ENCODE measurements at regions not wholly inside any gene's neighbourhood (a gene's known extent, or its start where the extent isn't known, plus 50 kb on each side); places are given as distances from the start of the nearest gene placed in this dataset.
"Not testable (repeated sequence)": the region's sequence is repeated elsewhere in the genome, so short reads cannot be mapped to it uniquely, and the experiment has no call there.

DNA sequence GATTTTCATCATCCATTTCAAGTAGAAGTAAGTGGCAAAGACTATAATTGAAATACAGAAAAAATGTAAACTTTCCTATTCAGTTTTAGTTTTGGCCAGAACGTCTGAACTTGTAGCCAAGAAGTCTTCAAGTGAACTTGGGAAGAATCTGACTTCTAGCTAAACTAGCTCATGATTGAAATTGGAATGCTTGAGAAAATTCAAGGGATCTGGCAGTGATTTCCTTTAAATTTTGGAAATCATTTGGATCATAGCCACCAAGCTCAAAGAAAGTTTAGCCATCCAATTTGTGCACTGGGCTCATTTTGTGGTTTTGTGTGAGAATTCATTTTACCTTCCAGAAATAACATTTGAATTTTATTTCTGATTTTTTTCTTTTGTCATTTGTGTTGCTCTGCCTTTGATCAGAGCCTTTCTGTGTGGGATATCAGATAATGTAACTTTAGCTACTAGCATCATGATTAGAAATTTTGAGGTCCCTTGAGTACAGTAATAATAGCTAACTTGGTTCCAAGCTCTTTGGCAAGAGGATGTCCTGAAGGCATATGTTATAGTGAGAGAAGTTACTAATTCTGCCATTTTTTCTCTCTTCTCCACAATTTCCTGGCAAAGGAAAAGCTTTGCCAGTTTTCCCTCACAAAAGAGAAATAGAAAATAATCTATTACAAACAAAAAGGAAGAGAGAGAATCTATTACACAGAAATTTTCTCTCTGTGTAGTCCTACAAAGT is 2123.7 kb upstream of the RAG2 start:
- no peak for DNase-seq (ENCODE audit: low spot score)

DNA sequence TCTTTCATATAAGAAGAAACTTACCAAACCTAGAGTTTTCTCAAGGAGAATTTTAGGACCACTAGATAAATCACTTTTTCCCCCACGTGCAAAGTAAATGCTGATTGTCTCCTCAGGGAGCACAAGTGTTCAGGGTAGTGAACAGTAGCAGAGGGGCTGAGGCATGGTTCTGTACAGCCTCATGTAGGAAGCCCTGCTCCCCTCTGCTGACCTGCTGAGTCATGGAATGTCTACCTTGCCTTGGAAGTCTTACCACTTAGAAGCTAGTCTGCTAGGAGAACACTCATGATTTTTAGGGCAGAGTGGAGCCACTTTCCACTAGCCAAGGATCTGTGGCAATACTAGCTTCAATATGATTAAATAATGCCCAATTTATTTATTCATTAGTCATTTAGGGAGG is 2120.6 kb upstream of the RAG2 start:
- DNase-seq (ENCODE audit: low spot score) = no peak

DNA sequence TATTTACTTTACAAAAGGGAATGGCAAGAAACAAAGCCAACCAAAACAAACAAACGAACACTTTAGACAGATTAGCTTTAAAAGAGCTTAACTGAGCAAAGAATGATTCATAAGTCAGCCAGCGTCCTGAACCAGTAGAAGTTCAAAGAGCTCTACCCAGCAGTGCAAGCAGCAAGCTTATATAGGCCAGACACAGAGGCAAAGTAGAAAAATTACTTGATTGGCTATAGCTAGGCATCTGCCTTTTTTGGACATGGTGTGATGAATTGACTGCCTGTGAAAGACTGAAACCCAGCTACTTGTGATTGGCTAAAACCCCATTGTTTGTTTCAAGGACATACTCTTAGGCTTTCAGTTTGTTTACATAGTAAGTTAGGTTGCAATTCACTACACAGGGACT is 2120.0 kb upstream of the RAG2 start:
- no peak for DNase-seq (ENCODE audit: low spot score)

DNA sequence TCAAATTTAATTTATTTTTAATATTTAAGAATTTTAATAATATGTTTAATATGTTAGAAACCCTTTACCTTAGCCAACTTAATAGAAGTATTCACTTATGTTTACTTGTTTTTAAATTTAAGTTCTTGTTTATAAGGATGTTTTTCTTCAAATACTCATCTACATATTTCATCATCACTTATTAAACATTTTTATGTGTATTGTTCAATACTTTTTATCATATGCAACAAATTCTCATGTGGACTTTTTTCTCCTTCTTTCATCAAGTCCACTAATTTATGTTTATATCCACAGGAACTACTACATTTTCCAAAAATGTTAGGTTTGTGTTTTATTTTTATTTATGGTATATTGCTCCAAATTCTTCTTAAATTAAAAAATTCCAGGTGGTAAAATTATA is 2113.1 kb upstream of the RAG2 start:
- no peak for DNase-seq (ENCODE audit: low spot score)

DNA sequence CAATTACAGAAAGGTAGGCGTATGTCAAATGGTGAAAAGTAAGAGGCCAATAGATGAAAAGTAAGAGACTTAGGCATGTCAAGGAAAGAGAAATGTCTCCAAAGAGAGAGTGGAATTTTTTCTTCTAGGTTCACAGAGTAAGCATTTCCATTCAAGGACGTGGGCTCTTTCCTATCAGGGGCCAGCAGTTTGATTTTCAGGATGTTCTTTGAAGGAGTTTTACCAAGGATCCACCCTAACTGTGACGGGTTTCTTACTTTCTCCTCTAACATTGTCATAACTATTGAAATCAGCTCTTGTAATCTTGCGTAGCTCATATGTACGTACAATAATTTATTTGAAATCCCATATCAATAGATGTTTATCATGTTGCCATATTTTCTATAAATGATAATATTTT is 2112.2 kb upstream of the RAG2 start:
- no peak for DNase-seq (ENCODE audit: low spot score)

DNA sequence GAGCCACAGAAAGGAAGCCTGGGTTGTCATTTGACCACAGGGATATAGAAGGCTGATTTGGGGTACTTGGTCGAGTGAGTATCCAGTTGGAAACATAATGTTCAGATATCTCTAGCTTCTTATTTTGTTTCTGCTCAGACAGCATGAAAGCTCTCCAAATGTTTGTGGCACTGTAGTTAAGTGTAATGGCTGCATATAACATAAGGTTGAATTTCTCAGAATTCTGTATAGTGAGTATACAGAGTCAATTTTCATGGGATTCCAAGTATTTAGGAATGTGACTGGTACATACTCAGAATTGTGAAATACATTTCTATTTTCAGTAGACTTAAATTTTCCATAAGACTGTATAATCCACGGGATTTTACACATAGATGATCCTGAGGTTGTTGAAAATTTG is 2102.1 kb upstream of the RAG2 start:
- DNase-seq (ENCODE audit: low spot score) = no peak

DNA sequence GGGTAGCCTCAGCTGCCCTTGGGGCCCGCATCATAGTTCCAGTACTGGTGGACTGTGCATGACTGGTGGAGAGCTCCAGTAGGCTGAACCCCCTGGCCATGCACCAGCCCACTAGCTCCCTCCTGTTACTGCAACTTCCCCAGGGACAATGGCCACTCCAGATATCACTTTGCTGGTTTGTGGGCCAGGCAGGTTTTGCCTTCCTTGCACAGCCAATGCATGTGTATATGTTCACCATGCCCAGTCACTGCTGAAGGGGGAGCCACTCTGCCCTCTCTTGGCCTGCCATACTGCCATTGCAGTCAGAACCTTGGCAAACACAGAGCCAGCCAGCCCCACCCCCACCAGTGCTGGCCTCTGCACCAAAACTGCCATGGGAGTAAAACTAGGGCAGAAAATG is 2095.3 kb upstream of the RAG2 start:
- no peak for DNase-seq (ENCODE audit: low spot score)

DNA sequence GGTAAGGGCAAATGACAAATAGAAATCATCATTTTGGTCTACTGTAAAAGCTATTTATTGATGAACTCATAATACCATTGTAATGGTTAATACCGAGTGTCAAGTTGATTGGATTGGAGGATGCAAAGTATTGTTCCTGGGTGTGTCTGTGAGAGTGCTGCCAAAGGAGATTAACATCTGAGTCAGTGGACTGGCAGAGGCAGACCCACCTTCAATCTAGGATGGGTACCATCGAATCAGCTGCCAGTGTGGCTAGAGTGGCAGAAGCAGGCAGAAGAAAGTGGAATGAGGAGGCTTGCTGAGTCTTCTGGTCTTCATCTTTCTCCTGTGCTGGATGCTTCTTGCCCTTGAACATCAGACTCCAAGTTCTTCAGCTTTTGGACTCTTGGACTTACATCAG is 2092.2 kb upstream of the RAG2 start:
- not testable (repeated sequence) for DNase-seq (ENCODE audit: low spot score)

DNA sequence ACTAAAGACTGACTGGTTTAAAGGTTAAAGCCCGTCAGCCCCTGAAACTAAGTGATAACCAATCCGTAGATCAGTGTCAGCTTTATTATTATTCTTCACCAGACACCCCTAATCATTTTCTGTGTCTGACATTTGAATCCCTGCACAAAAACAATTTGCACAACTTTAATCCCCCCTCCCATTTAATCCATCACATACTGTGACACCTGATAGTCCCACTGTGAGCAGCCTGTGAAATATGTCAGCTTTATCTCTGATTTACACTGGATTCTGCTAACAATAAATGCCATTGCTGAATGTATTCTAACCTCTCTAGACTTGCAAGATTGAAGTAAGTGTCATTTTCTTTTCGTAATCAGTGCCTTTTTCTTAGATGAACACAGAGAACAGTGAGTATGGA is 2089.0 kb upstream of the RAG2 start:
- no peak for DNase-seq (ENCODE audit: low spot score)

DNA sequence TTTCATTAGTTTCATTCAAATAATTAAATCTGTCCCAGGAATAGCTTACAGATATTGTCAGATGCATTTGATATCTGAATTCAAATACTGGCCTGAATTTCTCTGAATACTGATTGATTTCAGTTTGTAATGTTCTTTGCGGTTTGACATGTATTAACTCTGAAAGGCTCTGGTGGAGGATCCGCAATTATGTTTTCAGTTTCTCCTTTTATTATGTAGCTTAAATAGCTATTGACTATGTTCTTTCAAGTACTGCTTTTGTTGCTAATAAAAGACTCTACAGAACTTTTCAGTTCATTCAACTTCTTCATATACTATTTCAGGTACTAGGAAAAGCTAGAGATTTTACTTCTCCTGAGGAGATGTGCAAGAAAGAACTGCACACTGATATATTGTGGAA is 2085.4 kb upstream of the RAG2 start:
- no peak for DNase-seq (ENCODE audit: low spot score)

DNA sequence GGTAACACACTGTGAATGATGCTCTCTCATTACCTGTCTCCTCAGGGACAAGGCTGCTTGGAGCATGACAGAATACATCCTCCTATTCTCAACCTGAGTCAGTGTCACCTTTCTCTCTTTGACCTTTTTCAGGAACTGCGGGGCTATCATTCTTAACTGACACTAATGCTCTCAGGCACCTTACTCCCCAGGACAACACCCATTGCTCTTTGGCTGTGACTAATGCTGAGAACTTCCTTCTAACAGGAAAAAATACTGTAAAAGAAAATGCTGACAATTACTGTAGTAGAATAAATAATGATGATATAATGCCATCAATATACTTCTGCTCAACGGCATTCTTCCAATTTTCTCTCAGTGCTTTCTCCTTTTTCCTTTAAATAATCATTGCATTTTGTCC is 2082.7 kb upstream of the RAG2 start:
- no peak for DNase-seq (ENCODE audit: low spot score)

DNA sequence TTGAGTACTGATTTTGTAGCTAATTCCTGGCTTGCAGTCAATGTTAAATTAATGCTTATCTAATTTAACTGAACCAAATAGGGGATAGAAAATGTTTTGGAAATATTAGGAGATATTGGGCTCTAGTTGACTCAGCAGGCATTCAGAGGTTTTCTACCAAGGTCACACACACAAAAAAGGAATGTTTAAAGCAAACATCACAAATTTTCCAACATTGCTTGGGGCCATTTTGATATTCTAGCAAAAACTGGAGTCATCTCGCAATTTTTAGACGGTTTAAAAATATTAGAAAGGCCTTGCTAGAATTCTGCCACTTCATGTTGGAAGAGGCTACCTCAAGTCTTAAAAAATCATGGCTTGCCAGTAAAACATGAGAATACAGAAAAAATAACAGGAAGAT is 2082.1 kb upstream of the RAG2 start:
- no peak for DNase-seq (ENCODE audit: low spot score)

DNA sequence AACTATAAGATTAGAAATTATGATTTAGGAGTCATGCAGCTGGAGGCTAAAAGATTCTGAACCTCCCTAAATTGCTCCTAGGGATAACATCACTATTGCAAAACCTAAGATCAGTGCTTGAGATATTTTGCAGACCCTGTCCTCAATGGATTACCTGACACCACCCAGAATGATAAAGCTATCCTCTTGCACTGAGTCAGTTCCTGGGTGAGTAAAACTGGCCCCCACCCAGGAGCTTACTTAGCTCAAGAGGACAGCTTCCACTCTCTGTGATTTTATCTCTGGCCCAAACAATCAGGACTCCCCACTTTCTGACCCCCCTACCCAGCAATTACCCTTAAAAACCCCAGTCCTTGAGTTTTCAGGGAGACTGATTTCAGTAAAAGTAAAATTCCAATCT is 2074.4 kb upstream of the RAG2 start:
- DNase-seq (ENCODE audit: low spot score) = no peak

DNA sequence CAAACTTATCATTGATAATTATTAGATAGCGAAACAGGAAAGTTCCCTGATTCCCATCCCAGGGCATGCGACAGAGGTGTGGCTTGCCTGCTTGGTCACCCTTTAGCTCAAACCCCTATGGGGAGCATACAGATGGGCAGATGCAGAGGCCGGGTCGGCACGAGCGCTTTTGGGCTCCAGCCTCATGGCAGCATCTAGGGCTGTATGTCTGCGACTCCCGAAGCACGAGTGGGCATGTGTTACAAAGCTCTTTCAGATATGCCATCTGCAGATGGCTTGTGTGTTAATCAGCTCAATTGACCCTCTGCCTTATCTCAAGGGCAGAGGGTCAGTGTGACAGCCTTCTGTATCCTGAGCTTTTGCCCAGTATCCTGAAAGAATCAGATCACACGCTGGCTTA is 2069.3 kb upstream of the RAG2 start:
- no peak for DNase-seq (ENCODE audit: low spot score)

DNA sequence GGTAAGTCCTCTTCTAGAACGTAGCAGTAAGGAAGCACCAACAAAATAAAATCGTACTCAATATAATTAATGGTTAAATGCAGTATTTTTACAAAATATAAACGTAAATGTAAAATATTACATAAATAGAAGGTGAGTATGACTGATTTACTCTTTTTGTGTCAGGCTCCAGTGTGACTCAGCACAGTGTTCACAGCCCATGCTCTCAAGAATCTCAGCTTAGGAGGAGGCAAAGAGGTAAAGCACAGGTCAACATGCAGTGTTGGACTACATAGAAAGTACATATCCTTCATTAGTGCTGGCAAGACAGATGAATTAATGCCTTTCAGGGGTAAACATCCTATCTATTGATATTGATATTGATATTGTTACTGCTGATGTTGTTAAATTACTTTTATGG is 2050.6 kb upstream of the RAG2 start:
- no peak for DNase-seq (ENCODE audit: low spot score)

DNA sequence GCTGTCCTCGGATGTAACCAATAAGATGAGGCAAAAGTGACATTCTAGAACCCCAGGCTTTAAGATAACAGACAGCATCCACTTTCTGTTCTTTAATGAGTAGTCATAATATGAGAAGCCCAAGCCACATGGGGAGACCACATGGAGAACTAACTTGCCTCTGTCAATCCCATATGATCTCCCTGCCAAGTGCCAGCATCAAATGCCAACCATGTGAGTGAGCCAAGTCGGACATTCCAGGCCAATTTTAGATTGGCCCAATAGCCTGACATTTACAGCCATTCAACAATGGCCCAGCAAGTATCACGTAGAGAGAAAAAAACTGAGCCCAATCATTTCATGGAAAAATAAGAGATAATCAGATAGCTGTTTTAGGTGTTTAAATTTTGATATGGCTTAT is 2048.3 kb upstream of the RAG2 start:
- DNase-seq (ENCODE audit: low spot score) = no peak

DNA sequence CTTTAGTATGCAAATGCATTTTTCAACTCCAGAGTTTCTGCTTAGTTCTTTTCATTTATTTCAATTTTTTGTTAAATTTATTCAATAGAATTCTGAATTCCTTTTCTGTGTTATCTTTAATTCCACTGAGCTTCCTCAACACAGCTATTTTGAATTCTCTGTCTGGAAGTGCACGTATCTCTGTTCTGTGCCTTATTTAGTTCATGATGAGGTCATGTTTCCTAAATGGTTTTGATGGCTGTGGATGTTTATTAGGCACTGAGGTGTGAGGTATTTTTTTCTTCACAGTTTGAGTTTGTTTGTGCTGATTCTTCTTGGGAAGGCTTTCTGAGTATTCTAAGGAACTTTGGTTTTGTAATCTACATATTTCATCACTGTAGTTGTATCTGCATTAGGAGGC is 2042.8 kb upstream of the RAG2 start:
- DNase-seq (ENCODE audit: low spot score) = no peak

DNA sequence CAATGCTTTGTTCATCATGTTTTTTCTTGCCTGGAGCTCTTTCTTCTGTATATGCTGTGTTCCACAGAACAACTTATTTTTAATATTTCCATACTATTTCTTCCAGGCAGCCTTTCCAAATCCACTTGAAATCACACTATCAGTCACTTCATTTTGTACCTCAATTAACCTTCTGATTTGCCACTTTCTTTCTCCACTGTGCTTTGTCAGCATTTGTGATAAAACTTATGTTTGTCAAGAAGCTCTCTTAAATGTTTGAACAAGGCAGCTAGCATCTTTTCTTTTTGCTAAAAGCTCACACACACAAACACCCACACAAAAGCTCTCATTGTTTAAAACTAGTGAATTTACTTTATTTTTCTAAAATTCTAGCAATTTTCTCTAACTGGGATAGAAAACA is 2014.7 kb upstream of the RAG2 start:
- DNase-seq (ENCODE audit: low spot score) = no peak

DNA sequence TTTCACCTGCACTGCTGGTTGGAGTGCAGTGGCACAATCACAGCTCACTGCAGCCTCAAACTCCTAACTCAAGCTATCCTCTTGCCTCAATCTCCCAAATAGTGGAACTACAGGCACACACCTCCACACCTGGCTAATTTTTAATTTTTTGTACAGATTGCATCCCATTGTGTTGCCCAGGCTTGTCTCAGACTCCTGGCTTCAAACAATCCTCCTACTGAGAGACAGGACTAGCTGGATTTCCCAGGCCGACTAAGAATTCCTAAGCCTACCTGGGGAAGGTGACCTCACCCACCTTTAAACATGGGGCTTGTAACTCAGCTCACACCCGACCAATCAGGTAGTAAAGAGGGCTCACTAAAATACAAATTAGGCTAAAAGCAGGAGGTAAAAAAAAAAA is 2003.3 kb upstream of the RAG2 start:
- DNase-seq (ENCODE audit: low spot score) = not testable (repeated sequence)

DNA sequence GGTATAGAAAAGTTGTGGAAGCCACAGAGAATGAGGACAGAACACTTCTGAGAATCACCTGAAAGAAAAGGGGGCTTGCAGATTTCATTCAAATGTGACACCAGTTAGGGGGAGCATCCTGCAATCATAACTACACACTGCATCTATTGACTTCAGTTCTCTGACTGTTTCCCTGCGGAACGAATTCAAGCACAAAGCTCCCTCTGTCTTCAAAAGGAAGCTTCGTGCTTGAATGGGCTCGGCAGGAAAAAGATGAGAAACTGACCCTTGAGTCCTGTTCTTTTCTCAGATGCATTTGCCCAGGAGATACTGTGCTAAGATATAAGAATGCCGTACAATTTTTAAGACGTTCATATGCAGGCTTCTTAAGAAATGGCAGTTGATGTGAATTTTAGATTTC is 2000.4 kb upstream of the RAG2 start:
- no peak for DNase-seq (ENCODE audit: low spot score)

DNA sequence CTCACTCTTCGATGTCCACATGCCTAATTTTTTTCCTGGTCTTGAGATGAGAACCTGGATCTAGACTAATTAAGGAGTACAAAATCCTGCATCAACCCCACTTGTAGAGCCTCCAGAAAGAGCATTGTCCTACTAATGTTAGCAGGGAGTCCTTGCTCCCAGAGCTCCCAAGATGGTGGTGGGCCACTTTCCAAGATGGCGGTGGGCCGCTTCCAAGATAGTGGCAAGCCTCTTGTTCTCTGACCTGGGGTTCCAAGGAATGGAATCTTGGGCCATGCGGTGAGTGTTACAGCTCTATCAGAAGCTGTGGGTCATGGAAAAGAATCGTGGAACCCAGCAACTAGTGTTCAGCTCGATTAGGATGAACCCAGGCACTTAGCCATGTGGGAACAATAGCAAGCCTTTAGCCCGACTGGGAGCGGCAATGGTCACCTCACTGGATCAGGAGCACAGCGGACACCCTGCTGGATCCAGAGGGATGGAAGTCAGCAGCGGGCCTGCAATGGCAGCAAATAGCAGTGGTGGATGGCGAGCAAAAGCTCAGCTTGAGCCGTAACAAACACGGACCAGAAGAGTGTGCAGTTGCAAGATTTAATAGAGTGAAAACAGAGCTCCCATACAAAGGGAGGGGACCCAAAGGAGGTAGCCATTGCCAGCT is 1997.5 kb upstream of the RAG2 start:
- not testable (repeated sequence) for DNase-seq (ENCODE audit: low spot score)

DNA sequence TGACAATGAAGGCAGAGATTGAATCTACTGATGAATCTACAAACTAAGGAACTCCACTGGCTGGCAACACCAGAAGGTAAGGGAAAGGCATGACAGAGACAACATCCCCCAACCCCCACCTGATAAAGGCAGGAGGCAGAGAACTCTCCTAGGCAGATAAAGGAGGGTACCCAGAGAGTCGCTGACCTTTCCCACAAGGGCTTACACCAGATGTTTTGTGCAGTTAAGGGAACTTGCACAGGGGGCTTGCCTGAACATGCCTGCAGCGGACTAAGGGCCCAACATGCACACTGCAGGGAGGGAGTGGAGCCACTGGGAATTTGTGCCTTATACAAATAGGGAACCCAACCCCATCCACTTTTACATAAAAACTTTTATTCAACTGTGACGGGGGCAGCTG is 1996.9 kb upstream of the RAG2 start:
- peak; percentile 15 for DNase-seq (ENCODE audit: low spot score)

DNA sequence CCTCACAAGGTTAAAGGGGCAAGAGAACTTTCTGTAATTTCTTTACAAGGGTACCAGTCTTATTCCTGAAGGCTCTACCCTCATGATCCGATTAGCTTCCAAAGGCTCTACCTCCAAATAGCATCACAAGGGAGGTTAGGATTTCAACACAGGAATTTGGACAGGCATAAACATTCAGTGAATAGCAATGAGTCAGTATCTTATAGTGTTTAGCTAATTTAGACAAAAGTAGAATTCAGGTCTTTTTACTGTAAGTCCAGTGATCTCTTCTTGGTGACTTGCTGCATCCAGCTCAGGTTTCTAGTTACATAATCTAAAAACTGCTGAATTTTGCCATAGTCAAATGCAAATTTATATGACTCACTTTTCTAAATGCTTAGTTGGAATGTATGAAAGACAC is 1995.6 kb upstream of the RAG2 start:
- DNase-seq (ENCODE audit: low spot score) = no peak

DNA sequence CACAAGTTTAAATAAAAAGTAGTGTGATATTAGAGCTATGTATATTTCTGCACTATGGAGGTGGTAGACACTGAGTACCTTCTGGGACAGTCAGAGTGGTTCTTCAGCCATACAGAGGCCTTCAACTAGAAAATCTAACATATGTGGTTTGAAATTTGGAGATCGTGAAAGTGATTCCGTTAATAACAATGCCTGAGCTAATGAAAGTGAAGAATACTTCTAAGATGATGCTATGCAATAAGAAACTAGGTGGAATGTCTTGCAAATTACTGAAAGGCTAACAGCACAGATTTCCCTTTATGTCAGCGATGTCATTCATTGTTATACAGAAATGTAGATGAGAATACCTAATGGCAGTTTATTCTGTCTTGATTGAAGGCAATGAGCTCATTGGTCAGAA is 1984.7 kb upstream of the RAG2 start:
- DNase-seq (ENCODE audit: low spot score) = no peak
